Lung (tissue), 11 donors: ENCODE measurements at regions not wholly inside any gene's neighbourhood (a gene's known extent, or its start where the extent isn't known, plus 50 kb on each side); places are given as distances from the start of the nearest gene placed in this dataset.

ENCODE experiments used
- ATAC-seq: fragments of 200-7000 bp; cut with Tn5 transposase; one replicate; pipeline ENCODE4 v1.9.1; 2020; ENCODE audit warnings: moderate number of reproducible peaks; ENCODE audit not compliant: insufficient read depth, low FRiP score
- DNase-seq, 3 donors: peaks; one replicate each; pipeline ENCODE4 v3.0.0-alpha.2; 2013 to 2017
- H3K27ac ChIP-seq, 2 donors: one replicate each; pipeline ENCODE4 v1.5.1; 2013; ENCODE audit warnings: mild to moderate bottlenecking in 2 of 2, moderate library complexity in 2 of 2, control low read depth in 1 of 2, inconsistent platforms in 1 of 2, low read depth in 1 of 2, low read length in 1 of 2
- H3K27me3 ChIP-seq, 3 donors: one replicate each; pipeline ENCODE4 v1.5.1; 2013; ENCODE audit warnings: low read length in 2 of 3; ENCODE audit not compliant: control insufficient read depth in 3 of 3, insufficient read depth in 3 of 3
- H3K36me3 ChIP-seq, 4 donors: one replicate each; pipeline ENCODE4 v1.5.1; 2013; ENCODE audit warnings: low read length in 4 of 4, mild to moderate bottlenecking in 1 of 4, moderate library complexity in 1 of 4; ENCODE audit not compliant: control insufficient read depth in 4 of 4, insufficient read depth in 4 of 4
- H3K4me1 ChIP-seq, 5 donors: one replicate each; pipeline ENCODE4 v1.5.1; 2013; ENCODE audit warnings: low read length in 5 of 5, mild to moderate bottlenecking in 2 of 5, moderate library complexity in 1 of 5; ENCODE audit not compliant: control insufficient read depth in 5 of 5, insufficient read depth in 5 of 5
- H3K4me3 ChIP-seq: one replicate; pipeline ENCODE4 v1.5.1; 2013; ENCODE audit warnings: mild to moderate bottlenecking, control low read depth, moderate library complexity
- H3K9ac ChIP-seq, 2 donors: one replicate each; pipeline ENCODE4 v1.5.1; 2013; ENCODE audit warnings: low read length in 2 of 2, control low read depth in 1 of 2; ENCODE audit not compliant: insufficient read depth in 1 of 2
- H3K9me3 ChIP-seq, 4 donors: one replicate each; pipeline ENCODE4 v1.5.1; 2013; ENCODE audit warnings: low read length in 3 of 4, mild to moderate bottlenecking in 1 of 4, moderate library complexity in 1 of 4; ENCODE audit not compliant: control insufficient read depth in 4 of 4, insufficient read depth in 3 of 4
- WGBS, 2 donors: extraction: QIAGEN DNeasy Blood & Tissue Kit; methylation state at CpG; one replicate each; pipeline ENCODE4 v1.1.7; 2013; 5-methylcytosine and 5-hydroxymethylcytosine counted together
- TF ChIP-seq, protein P1 (sequence below): IDR thresholded peaks from 2 replicates; pipeline ENCODE4 v1.5.1; 2012; ENCODE audit warnings: mild to moderate bottlenecking; ENCODE audit errors: control extremely low read depth, extremely low read depth
- donor health status: control.
- donor health status: control.
- donor health status: Bipolar disorder and iron deficiency.
- donor health status: healthy.
- donor health status: DM: yes; HTN: yes; CAD: no.

DNA sequence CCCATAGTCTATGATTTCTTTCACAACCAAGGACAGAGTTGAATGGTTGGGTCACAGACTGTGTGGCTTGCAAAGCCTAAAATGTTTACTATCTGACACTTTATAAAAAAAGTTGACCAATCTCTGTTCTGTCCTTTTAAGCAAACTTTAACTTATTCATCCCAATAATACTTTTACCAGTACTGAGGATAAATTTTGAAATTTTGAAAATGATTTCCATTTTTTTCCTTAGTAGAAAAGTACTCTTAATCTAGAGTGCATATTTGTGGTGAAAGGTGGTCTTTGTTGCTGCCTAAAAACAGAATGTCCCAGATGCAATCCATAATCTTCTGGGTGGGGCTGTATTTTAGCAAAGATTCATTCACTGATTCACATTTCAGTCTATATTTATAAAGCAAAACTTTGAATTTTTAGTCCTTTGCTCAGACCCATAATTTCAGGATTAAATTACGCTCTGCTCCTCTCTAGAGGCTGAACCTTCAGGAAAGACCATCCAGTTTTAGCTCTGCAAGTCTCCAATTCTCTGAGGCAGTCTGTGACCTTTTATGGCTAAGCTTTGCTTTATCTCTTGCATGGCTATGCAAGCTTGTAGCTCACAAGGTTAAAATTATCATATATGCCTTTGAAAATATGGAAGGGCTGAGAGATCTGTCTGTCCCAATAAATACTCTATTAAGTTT lies 573.5 kb downstream of the COL12A1 start:
- no peak overlapping the region for H3K27ac ChIP-seq
- DNase-seq (no peak), ATAC-seq (no peak)
- H3K4me3 ChIP-seq: no peak overlapping the region
- no peak overlapping the region for H3K9ac ChIP-seq
- H3K36me3 ChIP-seq: no peaks in the 10 kb centered on the region
- H3K27me3 ChIP-seq: no peaks in the 10 kb centered on the region
- H3K9me3 ChIP-seq: no peaks in the 10 kb centered on the region
- TF ChIP-seq, protein P1, sequence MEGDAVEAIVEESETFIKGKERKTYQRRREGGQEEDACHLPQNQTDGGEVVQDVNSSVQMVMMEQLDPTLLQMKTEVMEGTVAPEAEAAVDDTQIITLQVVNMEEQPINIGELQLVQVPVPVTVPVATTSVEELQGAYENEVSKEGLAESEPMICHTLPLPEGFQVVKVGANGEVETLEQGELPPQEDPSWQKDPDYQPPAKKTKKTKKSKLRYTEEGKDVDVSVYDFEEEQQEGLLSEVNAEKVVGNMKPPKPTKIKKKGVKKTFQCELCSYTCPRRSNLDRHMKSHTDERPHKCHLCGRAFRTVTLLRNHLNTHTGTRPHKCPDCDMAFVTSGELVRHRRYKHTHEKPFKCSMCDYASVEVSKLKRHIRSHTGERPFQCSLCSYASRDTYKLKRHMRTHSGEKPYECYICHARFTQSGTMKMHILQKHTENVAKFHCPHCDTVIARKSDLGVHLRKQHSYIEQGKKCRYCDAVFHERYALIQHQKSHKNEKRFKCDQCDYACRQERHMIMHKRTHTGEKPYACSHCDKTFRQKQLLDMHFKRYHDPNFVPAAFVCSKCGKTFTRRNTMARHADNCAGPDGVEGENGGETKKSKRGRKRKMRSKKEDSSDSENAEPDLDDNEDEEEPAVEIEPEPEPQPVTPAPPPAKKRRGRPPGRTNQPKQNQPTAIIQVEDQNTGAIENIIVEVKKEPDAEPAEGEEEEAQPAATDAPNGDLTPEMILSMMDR: no peak
- no peaks in the 10 kb centered on the region for H3K4me1 ChIP-seq
- WGBS, 2 donors: 73 to 90% methylated on average over 1 of the region's 1 CpG

DNA sequence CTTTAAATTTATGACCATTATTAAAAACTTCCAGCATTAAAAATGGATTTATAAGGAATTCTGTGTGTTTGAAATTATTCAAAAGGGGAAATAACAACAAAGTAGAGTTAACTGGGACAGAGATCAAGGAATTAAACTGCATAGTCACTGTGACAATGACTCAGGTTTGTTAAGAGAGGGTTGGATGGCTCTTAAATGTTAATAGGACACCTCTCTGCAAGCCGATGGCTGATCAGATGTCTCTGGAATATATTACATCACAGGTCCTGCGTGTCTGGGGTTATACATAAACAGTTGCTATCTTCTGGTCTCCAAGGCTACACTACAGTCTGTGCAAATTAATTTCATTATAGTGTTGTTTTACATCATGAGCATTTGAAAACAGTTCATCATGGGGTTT lies 574.3 kb downstream of the COL12A1 start:
- Histone ChIP-seq H3K9ac (no peak overlapping the region), H3K36me3 (no peaks in the 10 kb centered on the region), H3K27me3 (no peaks in the 10 kb centered on the region), H3K4me3 (no peak overlapping the region), H3K4me1 (no peaks in the 10 kb centered on the region), H3K9me3 (no peaks in the 10 kb centered on the region), H3K27ac (no peak overlapping the region)
- ATAC-seq (no peak), DNase-seq (no peak)
- WGBS, 2 donors: 57 to 83% methylated on average over 2 of the region's 2 CpGs
- TF ChIP-seq, protein P1: no peak

GRCh38 chr6:74626288-74626687 lies 579.6 kb downstream of the COL12A1 start:
- no peaks in the 10 kb centered on the region for H3K27me3 ChIP-seq
- no peak for DNase-seq
- no peaks in the 10 kb centered on the region for H3K4me1 ChIP-seq
- H3K4me3 ChIP-seq: no peak overlapping the region
- no peaks in the 10 kb centered on the region for H3K36me3 ChIP-seq
- 83 to 84% methylated on average over 4 of the region's 4 CpGs for WGBS, 2 donors
- no peak for ATAC-seq
- H3K9ac ChIP-seq: no peak overlapping the region
- peaks cover 0 to 9% (median 0%) of the 10 kb centered on the region in 4 donors for H3K9me3 ChIP-seq
- no peak overlapping the region for H3K27ac ChIP-seq
- TF ChIP-seq, protein P1: no peak

- no peaks in the 10 kb centered on the region for H3K36me3 ChIP-seq
- TF ChIP-seq, protein P1: no peak
- H3K9me3 ChIP-seq: peaks cover 0 to 9% (median under 1%) of the 10 kb centered on the region in 4 donors
- no peak overlapping the region for H3K27ac ChIP-seq
- no peaks in the 10 kb centered on the region for H3K4me1 ChIP-seq
- WGBS, 2 donors: 44 to 93% methylated on average over 2 of the region's 2 CpGs
- no peak for DNase-seq
- no peak for ATAC-seq
- H3K27me3 ChIP-seq: no peaks in the 10 kb centered on the region
- no peak overlapping the region for H3K9ac ChIP-seq
- no peak overlapping the region for H3K4me3 ChIP-seq
Measured at GRCh38 chr6:74623027-74623426, 582.8 kb downstream of the COL12A1 start.
